ENCODE measurements at regions not wholly inside any gene's neighbourhood (a gene's known extent, or its start where the extent isn't known, plus 50 kb on each side); places are given as distances from the start of the nearest gene placed in this dataset.

DNA sequence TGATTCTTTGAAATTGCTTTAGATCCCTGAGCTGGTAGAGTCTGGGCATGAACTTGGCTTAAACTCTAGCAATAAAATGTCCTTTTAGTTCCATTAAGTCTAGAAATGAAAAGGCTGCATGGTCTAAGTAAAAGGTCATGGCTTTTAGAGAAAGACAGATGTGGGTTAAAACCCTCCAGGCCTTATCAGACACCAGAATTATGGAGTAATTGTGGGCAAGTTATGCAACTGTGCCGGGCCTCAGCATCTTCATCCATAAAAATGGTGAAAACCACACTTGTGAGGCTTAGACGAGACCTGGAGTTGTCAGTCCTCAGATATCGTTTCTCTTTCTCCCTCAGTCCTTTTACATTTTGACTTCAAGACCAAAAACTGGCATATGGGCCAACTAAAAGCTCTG lies 597.9 kb upstream of the KIRREL3 start:
- DNase-seq (ENCODE audit: low spot score): no peak

DNA sequence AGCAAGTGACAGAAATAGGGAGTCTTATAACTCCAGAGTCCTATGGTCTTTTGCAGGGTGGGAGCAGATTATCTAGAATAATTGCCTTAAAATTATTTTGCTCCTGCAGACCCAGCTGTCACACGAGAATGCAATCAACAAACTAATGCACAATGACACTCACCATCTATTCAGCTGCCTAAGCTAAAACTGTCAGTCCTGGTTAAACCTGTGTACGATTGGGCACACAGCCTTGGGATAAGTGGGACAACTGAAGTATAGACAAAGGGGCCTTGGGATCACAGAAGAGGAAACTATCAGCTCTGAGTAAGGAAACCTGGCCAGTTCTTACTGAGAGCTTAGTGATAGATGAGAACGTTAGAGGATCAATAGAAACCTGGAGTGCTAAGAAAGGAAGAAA lies 595.9 kb upstream of the KIRREL3 start:
- DNase-seq (ENCODE audit: low spot score): no peak

DNA sequence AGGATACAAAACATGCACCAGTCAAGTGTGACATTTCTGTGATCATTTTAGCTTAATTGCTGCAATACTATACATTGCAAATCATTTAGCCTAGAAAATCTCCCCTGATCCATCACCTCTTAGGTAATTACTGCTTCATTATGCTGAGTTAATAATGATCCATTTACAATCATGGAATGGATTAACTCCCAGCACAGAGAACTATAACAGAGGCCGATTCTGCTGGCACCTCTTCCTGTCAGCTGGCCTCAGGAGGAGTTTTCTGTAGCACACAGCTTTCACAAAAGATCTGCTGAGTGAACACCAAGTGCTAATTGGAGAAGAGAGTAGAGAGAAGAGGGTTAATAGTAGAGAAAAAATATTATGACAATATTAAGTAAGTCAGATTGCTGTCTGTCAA lies 591.8 kb upstream of the KIRREL3 start:
- DNase-seq (ENCODE audit: low spot score): no peak

DNA sequence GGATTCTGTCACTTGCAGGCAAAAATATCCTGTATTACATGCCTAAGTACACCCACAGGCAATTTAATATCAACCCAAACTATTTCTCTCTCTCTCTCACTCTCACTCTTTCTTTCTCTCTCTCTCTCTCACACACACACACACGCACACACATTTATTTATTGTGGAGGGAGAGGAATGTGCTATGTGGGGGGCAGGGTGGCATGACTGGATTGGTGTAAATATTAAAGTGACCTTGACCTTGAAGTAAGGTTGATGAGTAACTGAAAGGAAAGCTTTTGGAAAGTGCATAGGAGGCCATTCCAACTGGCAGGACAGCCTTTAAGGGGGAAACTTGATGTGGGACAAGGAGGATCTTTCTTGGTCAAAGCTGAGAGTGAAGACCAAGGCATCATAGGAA lies 589.7 kb upstream of the KIRREL3 start:
- DNase-seq (ENCODE audit: low spot score): no peak

DNA sequence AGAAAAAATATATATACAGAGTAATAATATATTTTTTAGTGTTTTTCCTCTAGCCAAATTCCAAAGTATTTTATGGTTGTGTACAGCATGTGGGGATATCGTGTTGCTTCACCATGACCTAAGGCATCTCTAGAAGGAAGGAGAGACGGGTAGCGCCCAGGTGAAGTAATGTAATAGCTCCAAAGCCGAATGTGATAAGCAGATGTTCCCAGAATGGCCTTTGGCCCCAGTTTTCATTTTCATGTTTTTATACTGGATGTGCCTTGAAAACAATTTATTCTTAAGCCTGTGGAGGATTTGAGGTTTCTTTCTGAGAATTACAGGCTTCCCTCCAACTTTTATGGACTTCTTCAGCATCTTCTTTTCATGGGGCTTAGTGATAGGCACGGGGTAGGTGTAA lies 587.9 kb upstream of the KIRREL3 start:
- DNase-seq (ENCODE audit: low spot score): no peak

DNA sequence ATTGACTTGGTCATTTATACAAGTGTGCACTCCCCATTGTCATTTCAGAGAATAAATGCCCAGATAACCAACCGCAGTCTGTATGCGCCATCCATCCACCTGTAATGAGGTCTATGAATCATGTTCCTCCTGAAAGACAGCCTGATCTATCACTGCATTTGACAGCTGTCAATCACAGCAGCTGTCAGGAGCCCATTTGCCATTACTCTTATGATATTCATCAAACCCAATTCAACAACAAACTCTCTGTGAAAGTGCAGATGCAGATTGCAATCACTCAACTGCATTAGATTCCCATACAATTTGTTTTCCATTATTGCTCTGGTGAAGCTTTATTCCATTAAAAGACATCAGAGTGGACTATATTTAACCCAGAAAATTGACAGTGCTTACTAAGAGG lies 586.9 kb upstream of the KIRREL3 start:
- no peak for DNase-seq (ENCODE audit: low spot score)

DNA sequence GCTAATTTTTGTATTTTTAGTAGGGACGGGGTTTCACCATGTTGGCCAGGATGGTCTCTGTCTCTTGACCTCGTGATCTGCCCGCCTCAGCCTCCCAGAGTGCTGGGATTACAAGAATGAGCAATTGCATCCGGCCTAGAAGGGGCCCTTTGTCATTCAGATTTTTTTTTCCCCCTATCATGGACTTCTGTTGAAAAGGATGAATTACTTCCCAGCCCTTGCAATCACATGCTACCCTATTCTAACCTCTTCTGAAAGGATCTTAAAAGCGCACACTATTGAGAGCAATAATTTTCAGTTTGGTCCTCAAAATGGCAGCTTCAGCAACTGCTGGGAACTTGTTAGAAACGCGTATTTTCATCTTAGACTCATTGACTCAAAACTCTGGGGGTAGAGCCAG lies 575.6 kb upstream of the KIRREL3 start:
- DNase-seq (ENCODE audit: low spot score): no peak

DNA sequence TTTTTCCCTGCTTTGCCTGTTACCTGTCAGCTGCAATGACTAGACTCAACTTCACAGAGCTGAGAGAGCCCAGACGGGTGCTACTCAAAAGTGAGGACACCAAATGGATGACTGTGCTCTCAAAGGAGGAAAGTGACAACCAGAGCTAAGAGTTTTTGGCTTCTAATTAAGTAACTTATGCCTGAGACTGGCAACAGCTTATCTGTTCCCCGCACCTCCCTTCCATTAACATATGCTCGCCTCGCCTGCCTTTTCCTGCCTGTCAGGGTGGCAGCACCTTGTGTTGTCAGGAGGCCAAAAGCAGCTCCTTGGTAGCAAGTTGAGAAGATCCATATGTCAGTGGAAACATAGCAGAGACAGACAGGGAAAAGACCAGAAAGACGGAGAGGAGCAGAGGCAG lies 573.9 kb upstream of the KIRREL3 start:
- DNase-seq (ENCODE audit: low spot score): no peak

DNA sequence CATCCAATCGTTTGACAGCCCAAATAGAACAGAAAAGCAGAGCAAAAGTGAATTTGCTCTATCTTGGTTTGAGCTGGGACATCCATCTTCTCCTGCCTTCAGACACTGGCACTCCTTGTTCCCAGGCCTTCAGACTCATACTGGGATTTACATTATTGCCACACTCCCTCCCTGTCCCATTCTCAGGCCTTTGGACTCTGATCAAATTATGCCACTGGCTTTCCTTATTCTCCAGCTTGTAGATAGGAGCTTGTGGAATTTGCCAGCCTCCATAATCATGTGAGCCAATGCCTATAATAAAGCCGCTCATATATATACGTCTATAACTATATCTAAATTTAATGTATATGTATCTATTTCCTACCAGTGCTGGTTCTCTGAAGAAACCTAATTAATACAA lies 568.3 kb upstream of the KIRREL3 start:
- DNase-seq (ENCODE audit: low spot score): no peak

DNA sequence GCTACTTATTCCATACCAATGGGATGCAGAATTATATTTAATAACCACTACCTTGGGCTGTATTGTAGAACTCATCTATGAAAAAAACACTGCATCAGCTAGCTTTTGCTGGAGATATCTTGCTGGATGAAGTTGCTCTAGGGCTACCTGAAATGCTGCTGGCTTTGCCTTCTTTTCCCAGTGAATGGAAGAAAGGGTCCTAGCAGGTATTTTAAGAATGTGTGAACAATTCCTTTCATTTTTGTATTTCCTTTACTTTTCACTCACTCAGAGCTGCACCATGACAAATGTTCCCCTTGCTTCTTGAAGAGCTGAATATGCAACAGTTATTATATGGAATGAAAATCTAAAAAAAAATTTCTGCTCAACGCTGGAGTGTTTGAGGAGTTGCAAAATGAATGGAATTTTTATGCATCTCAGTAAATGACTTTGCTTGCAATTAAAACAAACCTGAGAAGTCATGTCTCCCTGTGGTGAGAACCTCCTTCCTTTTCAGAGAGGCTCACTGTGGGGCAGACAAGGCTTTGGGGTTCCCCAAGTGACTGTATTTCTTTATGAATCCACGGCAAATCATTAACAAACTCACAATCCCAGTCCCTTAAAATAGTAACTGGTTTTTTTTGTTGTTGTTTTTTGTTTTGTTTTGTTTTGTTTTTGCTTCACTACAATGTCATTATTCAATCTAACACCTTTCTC lies 566.8 kb upstream of the KIRREL3 start:
- DNase-seq (ENCODE audit: low spot score): no peak

DNA sequence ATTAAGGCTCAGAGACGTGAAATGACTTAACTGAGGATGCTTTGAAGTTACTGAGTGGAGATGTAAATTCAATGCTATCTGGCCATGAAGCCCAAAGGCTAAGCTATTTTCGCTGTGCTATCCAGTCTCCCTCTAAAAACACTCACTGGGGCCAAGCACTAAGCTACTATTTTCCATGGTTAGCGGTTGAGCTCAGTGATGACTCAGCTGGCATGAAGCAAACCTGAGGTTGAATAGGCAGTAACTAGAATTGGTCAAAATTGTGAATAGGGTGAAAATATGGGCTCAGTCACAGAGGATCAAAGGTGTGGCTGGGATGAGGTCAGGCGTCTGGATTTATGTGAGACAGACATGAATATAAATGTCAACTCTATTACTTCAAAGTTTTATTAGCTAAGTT lies 564.2 kb upstream of the KIRREL3 start:
- no peak for DNase-seq (ENCODE audit: low spot score)

DNA sequence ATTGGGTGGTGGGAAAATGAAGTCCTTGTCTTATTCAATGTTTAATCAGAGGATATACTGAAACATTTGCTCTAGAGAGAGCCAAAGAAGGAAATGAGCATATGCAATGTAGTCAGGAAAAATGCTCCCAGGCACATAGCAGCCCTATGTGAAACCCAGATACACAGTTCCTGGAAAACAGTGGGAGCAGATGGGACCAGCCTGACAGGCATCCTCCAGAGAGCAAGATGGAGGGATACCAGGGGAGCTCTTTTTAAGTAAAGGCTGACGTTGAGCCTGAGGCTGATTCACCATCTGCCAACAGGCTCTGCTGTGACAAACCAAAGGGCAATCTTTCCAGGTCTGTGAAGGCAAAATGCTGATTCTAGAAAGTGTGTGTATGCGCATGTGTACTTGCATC lies 559.4 kb upstream of the KIRREL3 start:
- DNase-seq (ENCODE audit: low spot score): no peak

DNA sequence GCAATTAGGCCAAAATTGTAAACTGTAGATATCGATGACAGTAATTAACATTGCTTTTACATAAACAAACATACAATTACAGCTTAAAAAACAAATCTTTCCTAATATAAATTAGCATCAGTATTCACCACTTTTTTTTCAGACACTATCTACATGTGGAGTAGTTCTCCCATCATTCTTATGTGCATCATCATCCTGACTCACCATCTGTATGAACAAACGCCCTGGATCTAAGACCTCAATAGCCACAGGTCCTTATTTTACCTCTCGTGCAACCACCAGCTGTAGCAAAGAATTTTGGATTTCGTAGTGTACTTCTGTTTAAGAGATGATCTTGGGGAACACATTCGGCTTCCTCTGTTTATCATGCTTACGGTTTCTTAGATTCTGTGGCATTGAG lies 551.9 kb upstream of the KIRREL3 start:
- no peak for DNase-seq (ENCODE audit: low spot score)

DNA sequence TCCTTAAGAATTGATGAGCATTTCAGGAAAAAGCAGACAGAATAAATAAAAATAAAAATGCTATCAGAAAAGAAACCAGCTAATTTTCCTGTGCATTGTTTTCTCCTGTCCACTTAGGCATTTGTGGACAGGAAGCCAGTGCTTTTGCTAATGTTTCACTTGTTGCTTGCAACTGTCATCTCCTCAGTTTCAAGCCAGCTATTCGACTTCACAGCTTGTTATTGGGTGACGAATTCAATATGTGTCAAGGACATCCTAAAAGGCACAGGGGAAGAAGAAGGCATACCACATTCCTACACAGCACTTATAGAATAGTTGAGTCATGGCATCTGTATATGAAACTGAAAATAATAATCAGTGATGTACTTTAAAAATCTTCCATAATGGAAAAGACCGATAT lies 530.6 kb upstream of the KIRREL3 start:
- no peak for DNase-seq (ENCODE audit: low spot score)

DNA sequence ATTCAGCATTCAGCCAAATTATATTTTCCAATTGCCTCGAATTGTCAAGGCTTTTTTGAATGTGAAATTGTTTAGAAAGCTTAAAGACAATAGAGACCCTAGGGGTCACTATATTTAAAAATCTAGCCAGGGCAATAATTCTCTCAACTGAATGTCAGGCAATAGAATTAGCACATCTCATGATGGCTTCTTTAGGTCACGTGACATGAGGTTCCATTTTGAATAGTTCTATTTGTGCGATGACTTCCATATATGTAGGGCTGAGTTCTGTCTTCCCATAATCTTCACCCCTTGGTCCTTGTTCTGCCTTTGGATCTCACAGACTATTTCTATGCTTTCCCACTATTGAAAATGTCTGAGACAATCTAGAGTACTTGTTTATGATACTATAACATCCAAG lies 527.7 kb upstream of the KIRREL3 start:
- no peak for DNase-seq (ENCODE audit: low spot score)

DNA sequence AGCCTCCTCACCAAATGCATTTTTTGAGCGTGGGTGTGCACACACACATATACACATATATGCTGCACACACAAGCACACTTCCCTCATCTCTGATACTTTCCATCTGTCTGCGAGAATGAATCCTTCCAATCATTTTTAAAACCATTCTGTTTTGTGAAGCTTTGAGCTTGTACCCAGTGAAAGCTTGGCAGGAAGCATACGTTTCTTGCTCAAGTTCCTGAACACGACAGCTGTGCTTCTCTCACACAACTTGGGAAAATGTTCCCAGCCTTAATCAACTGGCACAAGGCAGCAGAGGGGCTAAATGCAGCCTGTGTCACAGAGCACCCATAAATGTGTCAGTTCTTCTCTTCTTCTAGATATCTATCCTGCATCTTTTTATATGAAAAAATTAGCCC lies 524.0 kb upstream of the KIRREL3 start:
- no peak for DNase-seq (ENCODE audit: low spot score)

DNA sequence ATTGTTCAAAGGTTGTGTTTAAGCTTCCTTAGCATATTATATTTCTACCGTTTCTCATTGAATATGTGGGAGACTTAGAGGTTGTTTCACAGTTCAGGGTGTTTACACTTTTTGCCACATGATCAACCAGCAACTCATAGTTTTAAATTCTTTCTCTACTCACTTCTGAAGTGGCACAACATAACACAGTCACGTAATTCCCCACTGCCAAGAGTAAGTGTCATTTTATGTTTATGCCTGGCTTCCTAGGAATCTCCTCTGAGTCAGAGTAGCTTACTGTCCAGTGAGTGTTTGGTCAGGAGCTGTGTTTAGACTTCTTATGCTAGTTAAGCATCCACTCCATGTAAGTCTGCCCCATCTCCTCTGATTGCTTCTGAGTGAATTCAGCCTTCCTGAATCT lies 520.8 kb upstream of the KIRREL3 start:
- DNase-seq (ENCODE audit: low spot score): no peak

DNA sequence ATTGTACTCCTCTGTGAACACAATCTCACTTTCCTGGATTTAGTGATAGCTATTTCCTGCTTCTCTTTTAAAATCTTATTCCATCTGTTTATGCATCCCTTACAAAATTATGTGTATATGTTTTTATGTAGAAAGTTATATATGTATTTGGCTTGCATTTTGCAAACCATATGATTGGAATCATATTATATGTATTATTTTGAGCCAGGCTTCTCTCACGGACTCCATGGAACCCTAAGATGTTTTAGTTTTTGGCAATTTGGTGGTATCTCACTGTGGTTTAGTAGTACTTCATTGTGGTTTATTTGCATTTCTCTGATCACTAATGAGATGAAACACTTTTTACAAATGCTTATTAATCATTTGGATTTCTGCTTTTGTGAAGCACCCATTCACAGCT lies 507.3 kb upstream of the KIRREL3 start:
- no peak for DNase-seq (ENCODE audit: low spot score)

DNA sequence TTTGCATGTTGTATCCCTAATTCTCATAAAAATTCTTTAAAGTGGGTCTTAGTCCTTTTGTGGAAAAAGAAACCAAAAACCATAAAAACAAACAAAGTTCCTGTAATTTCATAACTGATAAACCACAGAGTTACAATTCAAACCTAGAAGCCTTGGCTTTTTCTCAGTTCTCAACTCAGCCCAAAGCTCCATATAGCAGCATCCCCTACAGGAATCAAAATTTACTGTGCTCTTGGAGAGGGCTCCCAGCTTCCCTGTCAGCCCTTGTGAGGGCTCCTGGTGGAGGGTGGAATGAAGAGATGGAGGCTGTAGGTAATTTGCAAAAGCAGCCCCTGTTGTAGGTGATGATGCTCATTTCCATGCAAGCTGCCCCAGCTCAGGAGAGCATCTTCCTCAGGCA lies 506.1 kb upstream of the KIRREL3 start:
- no peak for DNase-seq (ENCODE audit: low spot score)

DNA sequence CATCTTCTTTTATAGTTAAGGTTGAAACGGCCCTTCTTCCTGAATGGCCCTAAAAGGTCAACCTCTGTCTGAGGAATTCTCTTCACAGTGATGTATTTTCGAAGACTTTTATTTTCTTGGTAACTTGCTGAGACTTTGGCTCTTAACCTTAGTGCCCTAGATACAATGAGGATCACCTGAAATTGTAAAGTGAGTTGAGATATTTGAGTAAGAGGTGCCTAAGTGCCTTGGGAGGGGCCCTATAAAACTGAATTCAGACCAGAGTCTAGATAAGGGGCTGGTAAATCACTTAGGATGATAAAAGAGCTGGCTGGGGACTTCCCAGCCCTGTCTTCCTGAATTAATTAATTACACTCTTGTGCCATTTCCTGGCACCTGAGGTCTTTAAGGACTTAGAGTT lies 505.6 kb upstream of the KIRREL3 start:
- no peak for DNase-seq (ENCODE audit: low spot score)

DNA sequence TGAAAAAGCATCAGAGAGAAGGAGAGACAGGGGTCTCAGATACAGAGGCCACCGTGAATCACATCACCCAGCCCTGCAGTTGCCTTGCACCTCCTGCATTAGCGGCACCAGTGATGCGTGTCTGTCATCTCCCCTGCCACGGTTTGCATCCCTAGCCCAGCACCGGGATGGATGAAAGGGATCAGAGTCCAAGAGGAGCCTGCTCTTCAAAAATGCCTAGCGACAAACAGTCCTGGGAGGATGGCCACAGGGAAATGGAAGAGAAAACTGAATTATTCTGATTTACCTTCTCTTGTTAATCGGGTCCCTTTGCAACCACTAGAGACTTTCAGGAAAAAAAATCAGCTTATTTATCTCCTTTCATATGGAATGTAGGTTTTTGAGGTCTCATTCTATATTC lies 495.6 kb upstream of the KIRREL3 start:
- no peak for DNase-seq (ENCODE audit: low spot score)

DNA sequence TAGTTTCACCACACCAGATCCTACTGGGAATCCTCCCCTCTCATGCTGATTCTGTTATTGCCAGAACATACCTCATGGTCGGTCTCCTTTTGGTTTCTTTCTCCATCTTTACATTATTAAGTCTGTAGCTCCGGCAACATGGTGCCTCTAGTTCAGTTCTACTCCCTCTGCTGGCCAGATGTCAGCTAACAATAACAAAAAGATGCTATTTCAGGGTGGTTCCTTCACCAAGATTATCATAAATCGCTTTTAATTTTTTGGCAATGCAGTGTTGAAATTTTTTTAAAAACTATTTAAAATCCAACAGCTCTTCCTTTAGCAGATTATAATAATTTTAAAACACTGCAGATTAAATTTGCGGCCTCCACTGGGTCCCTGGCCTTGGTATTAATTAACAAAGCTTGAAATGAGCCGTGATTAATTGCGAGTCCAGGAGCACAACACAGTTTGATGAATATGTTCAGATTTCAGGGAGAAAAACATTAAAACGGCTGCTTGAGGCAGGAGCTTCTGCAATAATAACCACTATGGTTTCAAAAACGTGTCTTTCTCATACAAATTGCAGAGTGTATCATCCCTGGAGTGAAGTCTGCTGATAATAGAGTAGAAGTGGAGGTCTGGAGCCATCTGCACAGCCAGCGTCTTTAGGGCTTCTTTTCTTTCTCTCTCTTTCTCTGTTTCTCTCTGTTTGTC lies 492.9 kb upstream of the KIRREL3 start:
- no peak for DNase-seq (ENCODE audit: low spot score)

DNA sequence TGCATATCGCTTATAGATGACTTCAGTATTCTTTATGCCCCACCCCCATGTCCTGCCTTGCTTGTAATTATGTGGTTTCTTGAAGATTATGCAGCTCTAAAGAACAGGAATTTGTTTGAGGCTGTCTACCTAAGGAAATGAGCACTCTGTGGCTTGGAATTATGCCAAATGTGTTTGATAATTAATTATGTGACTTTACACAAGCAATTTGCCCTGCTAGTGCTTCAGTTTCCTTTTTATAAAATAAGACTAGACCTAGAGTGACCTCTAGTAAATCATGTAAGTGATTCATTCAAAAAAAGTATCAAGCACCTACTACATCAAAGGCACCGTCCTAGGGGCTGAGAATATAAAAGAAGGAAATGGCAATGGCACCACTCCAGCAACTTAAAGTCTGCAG lies 491.5 kb upstream of the KIRREL3 start:
- DNase-seq (ENCODE audit: low spot score): no peak

DNA sequence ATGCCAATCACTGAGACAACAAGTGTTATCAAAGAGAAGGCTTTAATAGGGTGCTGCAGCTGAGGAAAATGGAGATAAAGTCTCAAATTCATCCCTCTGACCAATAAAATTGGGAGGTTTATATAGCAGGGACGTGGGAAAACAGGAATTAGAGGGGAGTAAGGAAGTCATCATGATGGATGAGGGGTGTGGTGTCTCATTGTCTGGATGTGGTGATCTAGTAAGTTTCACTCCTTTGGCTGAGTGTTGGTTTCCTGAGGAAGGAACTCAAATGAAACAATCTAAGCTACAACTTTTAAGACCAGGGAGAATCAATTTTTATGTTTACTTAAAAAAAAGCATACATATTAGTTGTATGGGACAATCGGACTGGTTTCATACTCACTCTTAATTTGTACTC lies 491.0 kb upstream of the KIRREL3 start:
- DNase-seq (ENCODE audit: low spot score): no peak

Measured in LoVo (cell line).